NCI-H748 treated with DMSO at 0.1 percent for 48 hours (cell line): ENCODE measurements at regions not wholly inside any gene's neighbourhood (a gene's known extent, or its start where the extent isn't known, plus 50 kb on each side); places are given as distances from the start of the nearest gene placed in this dataset.
"Not testable (repeated sequence)": the region's sequence is repeated elsewhere in the genome, so short reads cannot be mapped to it uniquely, and the experiment has no call there.

Experiments used
- DNase-seq: peaks from one replicate; lab custom pipeline; 2025; lab: John Stamatoyannopoulos, UW

DNA sequence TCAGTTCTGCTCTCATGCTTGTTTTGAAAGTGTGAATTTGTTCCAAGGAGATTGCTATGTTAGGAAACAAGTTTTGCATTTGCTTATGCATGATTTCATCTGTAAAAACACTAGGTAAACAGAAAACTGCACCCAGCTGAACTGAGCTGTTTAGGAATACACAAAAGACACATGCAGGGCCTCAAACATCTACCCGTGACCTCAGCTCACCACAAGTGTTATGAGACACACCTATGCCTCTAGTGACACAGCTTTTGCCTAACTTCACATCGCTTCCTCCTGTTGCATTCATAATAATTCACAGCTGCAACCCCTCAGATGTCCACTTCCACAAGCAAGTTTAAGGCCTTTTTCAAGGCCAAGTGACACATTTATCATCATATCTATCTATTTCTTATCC, 98.0 kb upstream of the SLC24A3 start:
- no peak for DNase-seq

DNA sequence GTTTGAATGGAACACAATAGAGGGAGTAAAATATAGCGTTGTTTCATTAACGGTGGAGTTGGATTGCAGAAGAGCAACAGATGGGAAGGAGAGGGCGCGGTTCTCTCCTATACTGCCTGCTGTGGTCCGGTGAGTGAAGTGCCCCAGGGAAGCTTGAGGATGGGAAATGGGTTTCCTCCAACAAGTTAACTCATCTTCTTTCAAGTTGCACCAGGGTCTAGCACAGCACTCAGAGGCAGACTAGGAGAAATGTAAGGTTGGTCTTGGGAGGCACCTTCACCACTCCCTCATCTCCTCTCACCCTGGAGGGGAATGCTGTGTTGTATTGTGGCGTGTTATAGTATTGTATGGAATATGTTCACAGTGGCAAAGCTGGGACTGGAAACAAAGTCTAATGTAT, 96.9 kb upstream of the SLC24A3 start:
- no peak for DNase-seq

DNA sequence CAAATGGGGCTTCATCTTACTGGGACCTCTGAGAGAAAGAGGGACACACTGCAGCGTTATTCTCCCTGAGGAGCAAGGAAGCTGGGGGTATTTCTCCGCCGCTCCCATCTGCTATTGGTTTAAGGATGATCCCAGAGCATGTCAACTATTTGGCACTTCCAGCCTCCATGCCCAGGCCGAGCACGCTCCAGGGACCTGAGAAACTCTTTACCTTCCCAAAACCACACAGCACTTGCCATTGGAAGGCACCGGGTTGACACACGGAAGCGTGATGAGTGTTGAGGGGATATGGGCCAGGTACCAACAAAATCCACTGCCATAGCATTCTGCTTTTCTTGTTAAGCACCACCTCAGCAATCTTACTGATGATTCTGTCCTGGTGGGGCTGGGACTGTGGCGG, 92.4 kb upstream of the SLC24A3 start:
- DNase-seq: no peak

GRCh38 chr20:19120569-19120968, 91.9 kb upstream of the SLC24A3 start:
- no peak for DNase-seq

DNA sequence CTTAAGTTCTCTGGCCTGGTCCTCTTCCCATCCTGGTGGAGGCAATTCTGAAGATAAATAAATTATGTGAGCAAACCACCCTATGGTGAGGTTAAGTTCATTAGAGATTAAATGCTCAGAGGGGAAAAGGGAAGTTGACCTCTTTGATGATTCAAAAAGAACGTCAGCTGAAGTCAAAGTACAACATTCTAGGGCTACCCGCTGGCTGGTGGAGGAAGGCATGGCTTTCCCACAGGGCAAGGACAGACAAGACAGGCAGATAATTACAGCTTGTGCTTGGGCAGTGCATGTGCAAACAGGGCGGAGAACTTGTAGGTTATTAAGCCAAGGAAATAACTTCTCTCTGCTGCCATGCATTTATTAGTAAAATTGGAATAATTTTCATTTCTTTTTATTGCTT, 91.0 kb upstream of the SLC24A3 start:
- no peak for DNase-seq

- DNase-seq: no peak
Measured at GRCh38 chr20:19121916-19122315, 90.5 kb upstream of the SLC24A3 start.

DNA sequence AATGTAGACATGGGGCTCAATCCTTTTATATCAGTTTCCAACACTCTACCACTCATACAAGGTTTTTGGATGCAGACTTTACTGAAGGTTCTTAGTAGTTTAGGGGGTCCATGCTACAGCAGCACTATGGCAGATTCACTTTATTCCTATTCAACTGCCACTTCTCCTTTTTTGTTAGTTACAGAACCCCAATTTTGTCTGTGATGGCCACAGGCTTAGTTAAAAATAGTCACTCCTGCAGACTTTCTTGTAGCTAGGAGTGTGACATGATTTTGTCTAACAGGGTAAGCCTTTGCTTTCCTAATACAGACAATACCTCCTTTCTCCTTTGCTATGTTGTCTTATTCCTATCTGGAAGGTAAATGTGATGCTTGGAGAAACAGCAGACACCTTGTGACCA, 90.0 kb upstream of the SLC24A3 start:
- no peak for DNase-seq

GRCh38 chr20:19125508-19125907, 86.9 kb upstream of the SLC24A3 start:
- no peak for DNase-seq

GRCh38 chr20:19129306-19129705, 83.1 kb upstream of the SLC24A3 start:
- no peak for DNase-seq

- no peak for DNase-seq
Measured at GRCh38 chr20:19129976-19130612, 82.3 kb upstream of the SLC24A3 start.

- no peak for DNase-seq
Measured at GRCh38 chr20:19130613-19130984, 81.8 kb upstream of the SLC24A3 start.

GRCh38 chr20:19137641-19138040, 74.8 kb upstream of the SLC24A3 start:
- DNase-seq: peak; percentile 45

GRCh38 chr20:19138758-19139157, 73.7 kb upstream of the SLC24A3 start:
- DNase-seq: no peak

DNA sequence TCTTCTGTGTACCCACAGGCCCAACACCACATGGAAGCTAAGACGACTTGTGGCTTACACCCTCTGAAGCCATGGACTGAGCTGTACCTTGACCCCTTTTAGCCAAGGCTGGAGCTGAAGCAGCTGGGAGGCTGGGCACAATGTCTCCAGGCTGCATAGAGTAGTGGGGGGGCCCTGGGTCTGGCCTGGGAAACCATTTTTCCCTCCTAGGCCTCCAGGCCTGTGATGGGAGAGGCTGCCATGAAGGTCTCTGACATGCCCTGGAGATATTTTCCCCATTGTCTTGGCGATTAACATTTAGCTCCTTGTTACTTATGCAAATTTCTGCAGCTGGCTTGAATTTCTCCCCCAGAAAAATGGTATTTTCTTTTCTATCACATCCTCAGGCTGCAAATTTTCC, 72.9 kb upstream of the SLC24A3 start:
- not testable (repeated sequence) for DNase-seq

GRCh38 chr20:19141998-19142397, 70.4 kb upstream of the SLC24A3 start:
- DNase-seq: no peak

GRCh38 chr20:19143890-19144289, 68.6 kb upstream of the SLC24A3 start:
- no peak for DNase-seq

- DNase-seq: no peak
Measured at GRCh38 chr20:19161336-19161735, 51.1 kb upstream of the SLC24A3 start.
